HCT116 (cell line): ENCODE measurements at regions not wholly inside any gene's neighbourhood (a gene's known extent, or its start where the extent isn't known, plus 50 kb on each side); places are given as distances from the start of the nearest gene placed in this dataset.

ENCODE experiments used
- ATAC-seq: fragments of 200-7000 bp; cut with Tn5 transposase; 2 replicates; pipeline ENCODE4 v1.9.1; 2020; ENCODE audit warnings: mild to moderate bottlenecking, moderate library complexity
- BruUV-seq: library from RNA; stranded (reverse); fragments of 400-500 nt; replicated peaks from 2 replicates; lab custom pipeline; 2021; lab: Mats Ljungman, UMichigan
- CTCF ChIA-PET: fragments of 300-600 bp; sonication (Branson Sonifier 250); formaldehyde crosslinking; loops from one replicate; lab custom pipeline; 2021; ENCODE audit warnings: antibody characterized with exemption; lab: Charles Lee
- POLR2A ChIA-PET: fragments of 300-600, 350-600 bp; sonication (Branson Sonifier 250); formaldehyde crosslinking; loops from one replicate; lab custom pipeline; 2021; ENCODE audit warnings: antibody characterized with exemption; lab: Charles Lee
- RAD21 ChIA-PET, 2 experiments: fragments of 300-600 bp; sonication (Branson Sonifier 250); formaldehyde crosslinking; loops; one replicate each; lab custom pipeline; 2023; ENCODE audit warnings: low total read pairs in 2 of 2; ENCODE audit not compliant: uncharacterized antibody in 2 of 2, unreplicated experiment in 2 of 2, low non-redundant PET in 1 of 2; lab: Charles Lee
- DNase-seq: peaks from one replicate; pipeline ENCODE4 v3.0.0-alpha.2; 2010; ENCODE audit warnings: low read depth, low spot score
- H2AFZ ChIP-seq: fragments of 200-600 bp; shearing (Covaris generic), sonication (generic); 2 replicates; pipeline ENCODE4 v1.6.1; 2017; ENCODE audit warnings: low read depth, mixed run types, mixed read lengths, antibody characterized with exemption, low read length; ENCODE audit not compliant: poor library complexity, severe bottlenecking
- H3K27ac ChIP-seq: 2 replicates; pipeline ENCODE4 v1.5.1; 2012; ENCODE audit warnings: low read depth, low read length
- H3K27me3 ChIP-seq: fragments of 200-600 bp; sonication (generic); 2 replicates; pipeline ENCODE4 v1.6.1; 2016; ENCODE audit warnings: mixed run types, low read length, mixed read lengths; ENCODE audit not compliant: insufficient read depth
- H3K36me3 ChIP-seq, 2 experiments: fragments of 200-500 bp in 1 of 2; fragments of 200-600 bp in 1 of 2; sonication (Bioruptor generic) in 1 of 2; sonication (generic) in 1 of 2; 2 replicates each; pipeline versions ENCODE4 v1.5.1 to v1.6.1; 2014 to 2016; ENCODE audit warnings: low read length in 2 of 2, inconsistent platforms in 1 of 2, mixed read lengths in 1 of 2, mixed run types in 1 of 2; ENCODE audit not compliant: insufficient read depth in 2 of 2, control insufficient read depth in 1 of 2
- H3K4me1 ChIP-seq, 2 experiments: fragments of 200-600 bp in 1 of 2; sonication (generic) in 1 of 2; 2 replicates each; pipeline versions ENCODE4 v1.5.1 to v1.6.1; 2012 to 2017; ENCODE audit warnings: low read length in 2 of 2, inconsistent platforms in 1 of 2, mild to moderate bottlenecking in 1 of 2, mixed read lengths in 1 of 2, mixed run types in 1 of 2, moderate library complexity in 1 of 2; ENCODE audit not compliant: insufficient read depth in 2 of 2, control insufficient read depth in 1 of 2
- H3K4me2 ChIP-seq: fragments of 200-600 bp; sonication (generic); 2 replicates; pipeline ENCODE4 v1.6.1; 2017; ENCODE audit warnings: mixed run types, low read length, mixed read lengths
- H3K4me3 ChIP-seq, 2 experiments: fragments of 200-600 bp in 1 of 2; sonication (generic) in 1 of 2; replicated peaks in 1 of 2; 2 replicates each; pipeline ENCODE4 v1.5.1; 2011 to 2016; ENCODE audit warnings: low read length in 2 of 2, control low read depth in 1 of 2, low read depth in 1 of 2, mild to moderate bottlenecking in 1 of 2, mixed read lengths in 1 of 2, mixed run types in 1 of 2
- H3K79me2 ChIP-seq: fragments of 200-600 bp; sonication (generic); 2 replicates; pipeline ENCODE4 v1.6.1; 2017; ENCODE audit warnings: mild to moderate bottlenecking, mixed run types, low read length, moderate library complexity, mixed read lengths; ENCODE audit not compliant: insufficient read depth
- H3K9ac ChIP-seq: fragments of 200-600 bp; sonication (generic); 2 replicates; pipeline ENCODE4 v1.6.1; 2016; ENCODE audit warnings: low read length, mixed read lengths
- H3K9me2 ChIP-seq: fragments of 200-600 bp; sonication (generic), shearing (Covaris generic); 2 replicates; pipeline ENCODE4 v1.6.1; 2017; ENCODE audit warnings: mixed run types, mild to moderate bottlenecking, moderate library complexity; ENCODE audit not compliant: insufficient read depth
- H3K9me3 ChIP-seq, 2 experiments: fragments of 200-500 bp in 1 of 2; fragments of 200-600 bp in 1 of 2; sonication (Bioruptor generic) in 1 of 2; sonication (generic) in 1 of 2; 2 replicates each; pipeline ENCODE4 v1.6.1; 2014 to 2017; ENCODE audit warnings: low read length in 2 of 2, mixed read lengths in 2 of 2, inconsistent platforms in 1 of 2, low read depth in 1 of 2, mild to moderate bottlenecking in 1 of 2, mixed run types in 1 of 2, moderate library complexity in 1 of 2; ENCODE audit not compliant: control insufficient read depth in 1 of 2, insufficient read depth in 1 of 2
- H4K20me1 ChIP-seq: fragments of 200-600 bp; sonication (generic), shearing (Covaris generic); 2 replicates; pipeline ENCODE4 v1.6.1; 2017; ENCODE audit warnings: mixed run types, mild to moderate bottlenecking, moderate library complexity; ENCODE audit not compliant: insufficient read depth
- CEBPB ChIP-seq: IDR thresholded peaks from 2 replicates; pipeline ENCODE4 v1.6.1; 2012; ENCODE audit warnings: low read depth
- EZH2 ChIP-seq: fragments of 200-600 bp; sonication (generic); IDR thresholded peaks from 2 replicates; pipeline ENCODE4 v1.6.1; 2017; ENCODE audit warnings: antibody characterized with exemption, mixed run types
- EZH2phosphoT487 ChIP-seq: fragments of 200-600 bp; IDR thresholded peaks from 2 replicates; pipeline ENCODE4 v1.6.1; 2018; ENCODE audit warnings: antibody characterized with exemption, borderline replicate concordance
- FOSL1 ChIP-seq: IDR thresholded peaks from 2 replicates; pipeline ENCODE4 v1.6.1; 2012; ENCODE audit warnings: low read depth
- JUND ChIP-seq: IDR thresholded peaks from 2 replicates; pipeline ENCODE4 v1.6.1; 2012
- MAX ChIP-seq: IDR thresholded peaks from 2 replicates; pipeline ENCODE4 v1.6.1; 2012
- POLR2A ChIP-seq: IDR thresholded peaks from 2 replicates; pipeline ENCODE4 v1.7.0; 2011; ENCODE audit warnings: borderline replicate concordance; ENCODE audit not compliant: insufficient read depth, insufficient read length; ENCODE audit errors: extremely low read depth
- POLR2AphosphoS5 ChIP-seq: IDR thresholded peaks from 2 replicates; pipeline ENCODE4 v1.6.1; 2011; ENCODE audit warnings: mild to moderate bottlenecking, low read depth, low read length, moderate library complexity
- RAD21 ChIP-seq: IDR thresholded peaks from 2 replicates; pipeline ENCODE4 v1.6.1; 2012; ENCODE audit warnings: low read depth, mild to moderate bottlenecking
- SP1 ChIP-seq: IDR thresholded peaks from 2 replicates; pipeline ENCODE4 v1.6.1; 2012; ENCODE audit warnings: low read depth
- TCF7L2 ChIP-seq: IDR thresholded peaks from 2 replicates; pipeline ENCODE4 v1.7.0; 2011; ENCODE audit warnings: borderline replicate concordance, inconsistent platforms; ENCODE audit not compliant: insufficient read depth, insufficient read length; ENCODE audit errors: extremely low read depth
- YY1 ChIP-seq: IDR thresholded peaks from 2 replicates; pipeline ENCODE4 v1.6.1; 2011; ENCODE audit warnings: low read length, low read depth, moderate library complexity, mild to moderate bottlenecking; ENCODE audit not compliant: insufficient replicate concordance; ENCODE audit errors: extremely low read depth
- ZBTB33 ChIP-seq: IDR thresholded peaks from 2 replicates; pipeline ENCODE4 v1.6.1; 2011; ENCODE audit warnings: mild to moderate bottlenecking, low read length, moderate library complexity; ENCODE audit not compliant: insufficient replicate concordance; ENCODE audit errors: extremely low read depth
- intact Hi-C: fragments of 100-400 bp; cut with micrococcal nuclease; formaldehyde crosslinking; loops from 2 replicates; pipeline ENCODE4 v1.10.0; 2022

GRCh38 chr2:122627388-122627787 lies 871.9 kb downstream of the TSN start:
- Histone ChIP-seq H3K36me3 (no peaks in the 10 kb centered on the region), H3K4me2 (no peak overlapping the region), H3K9me2 (no peaks in the 10 kb centered on the region), H4K20me1 (no peaks in the 10 kb centered on the region), H3K9me3 (peaks cover 3 to 10% of the 10 kb centered on the region in 2 experiments; a peak in 2 of 4 replicates), H3K4me1 (no peaks in the 10 kb centered on the region), H3K4me3 (no peak overlapping the region), H3K79me2 (no peaks in the 10 kb centered on the region), H2AFZ (no peak overlapping the region), H3K9ac (no peak overlapping the region), H3K27ac (no peak overlapping the region), H3K27me3 (no peaks in the 10 kb centered on the region)
- TF ChIP-seq POLR2A (no peak), EZH2phosphoT487 (no peak), SP1 (no peak), ZBTB33 (no peak), EZH2 (no peak), CEBPB (no peak), POLR2AphosphoS5 (no peak), MAX (no peak), YY1 (no peak), FOSL1 (no peak), TCF7L2 (no peak), RAD21 (no peak), JUND (no peak)
- intact Hi-C loops: no loop called here
- POLR2A ChIA-PET: no interaction called here
- RAD21 ChIA-PET: no interaction called here
- CTCF ChIA-PET: no interaction called here
- ATAC-seq (no peak), DNase-seq (no peak)
- no TSS peak for BruUV-seq
